HCT116 (cell line): ENCODE measurements at regions not wholly inside any gene's neighbourhood (a gene's known extent, or its start where the extent isn't known, plus 50 kb on each side); places are given as distances from the start of the nearest gene placed in this dataset.

ENCODE experiments used
- ATAC-seq: fragments of 200-7000 bp; cut with Tn5 transposase; 2 replicates; pipeline ENCODE4 v1.9.1; 2020; ENCODE audit warnings: mild to moderate bottlenecking, moderate library complexity
- BruUV-seq: library from RNA; stranded (reverse); fragments of 400-500 nt; replicated peaks from 2 replicates; lab custom pipeline; 2021; lab: Mats Ljungman, UMichigan
- CTCF ChIA-PET: fragments of 300-600 bp; sonication (Branson Sonifier 250); formaldehyde crosslinking; loops from one replicate; lab custom pipeline; 2021; ENCODE audit warnings: antibody characterized with exemption; lab: Charles Lee
- POLR2A ChIA-PET: fragments of 300-600, 350-600 bp; sonication (Branson Sonifier 250); formaldehyde crosslinking; loops from one replicate; lab custom pipeline; 2021; ENCODE audit warnings: antibody characterized with exemption; lab: Charles Lee
- RAD21 ChIA-PET, 2 experiments: fragments of 300-600 bp; sonication (Branson Sonifier 250); formaldehyde crosslinking; loops; one replicate each; lab custom pipeline; 2023; ENCODE audit warnings: low total read pairs in 2 of 2; ENCODE audit not compliant: uncharacterized antibody in 2 of 2, unreplicated experiment in 2 of 2, low non-redundant PET in 1 of 2; lab: Charles Lee
- DNase-seq: peaks from one replicate; pipeline ENCODE4 v3.0.0-alpha.2; 2010; ENCODE audit warnings: low read depth, low spot score
- H2AFZ ChIP-seq: fragments of 200-600 bp; shearing (Covaris generic), sonication (generic); 2 replicates; pipeline ENCODE4 v1.6.1; 2017; ENCODE audit warnings: low read depth, mixed run types, mixed read lengths, antibody characterized with exemption, low read length; ENCODE audit not compliant: poor library complexity, severe bottlenecking
- H3K27ac ChIP-seq: 2 replicates; pipeline ENCODE4 v1.5.1; 2012; ENCODE audit warnings: low read depth, low read length
- H3K27me3 ChIP-seq: fragments of 200-600 bp; sonication (generic); 2 replicates; pipeline ENCODE4 v1.6.1; 2016; ENCODE audit warnings: mixed run types, low read length, mixed read lengths; ENCODE audit not compliant: insufficient read depth
- H3K36me3 ChIP-seq, 2 experiments: fragments of 200-500 bp in 1 of 2; fragments of 200-600 bp in 1 of 2; sonication (Bioruptor generic) in 1 of 2; sonication (generic) in 1 of 2; 2 replicates each; pipeline versions ENCODE4 v1.5.1 to v1.6.1; 2014 to 2016; ENCODE audit warnings: low read length in 2 of 2, inconsistent platforms in 1 of 2, mixed read lengths in 1 of 2, mixed run types in 1 of 2; ENCODE audit not compliant: insufficient read depth in 2 of 2, control insufficient read depth in 1 of 2
- H3K4me1 ChIP-seq, 2 experiments: fragments of 200-600 bp in 1 of 2; sonication (generic) in 1 of 2; 2 replicates each; pipeline versions ENCODE4 v1.5.1 to v1.6.1; 2012 to 2017; ENCODE audit warnings: low read length in 2 of 2, inconsistent platforms in 1 of 2, mild to moderate bottlenecking in 1 of 2, mixed read lengths in 1 of 2, mixed run types in 1 of 2, moderate library complexity in 1 of 2; ENCODE audit not compliant: insufficient read depth in 2 of 2, control insufficient read depth in 1 of 2
- H3K4me2 ChIP-seq: fragments of 200-600 bp; sonication (generic); 2 replicates; pipeline ENCODE4 v1.6.1; 2017; ENCODE audit warnings: mixed run types, low read length, mixed read lengths
- H3K4me3 ChIP-seq, 2 experiments: fragments of 200-600 bp in 1 of 2; sonication (generic) in 1 of 2; replicated peaks in 1 of 2; 2 replicates each; pipeline ENCODE4 v1.5.1; 2011 to 2016; ENCODE audit warnings: low read length in 2 of 2, control low read depth in 1 of 2, low read depth in 1 of 2, mild to moderate bottlenecking in 1 of 2, mixed read lengths in 1 of 2, mixed run types in 1 of 2
- H3K79me2 ChIP-seq: fragments of 200-600 bp; sonication (generic); 2 replicates; pipeline ENCODE4 v1.6.1; 2017; ENCODE audit warnings: mild to moderate bottlenecking, mixed run types, low read length, moderate library complexity, mixed read lengths; ENCODE audit not compliant: insufficient read depth
- H3K9ac ChIP-seq: fragments of 200-600 bp; sonication (generic); 2 replicates; pipeline ENCODE4 v1.6.1; 2016; ENCODE audit warnings: low read length, mixed read lengths
- H3K9me2 ChIP-seq: fragments of 200-600 bp; sonication (generic), shearing (Covaris generic); 2 replicates; pipeline ENCODE4 v1.6.1; 2017; ENCODE audit warnings: mixed run types, mild to moderate bottlenecking, moderate library complexity; ENCODE audit not compliant: insufficient read depth
- H3K9me3 ChIP-seq, 2 experiments: fragments of 200-500 bp in 1 of 2; fragments of 200-600 bp in 1 of 2; sonication (Bioruptor generic) in 1 of 2; sonication (generic) in 1 of 2; 2 replicates each; pipeline ENCODE4 v1.6.1; 2014 to 2017; ENCODE audit warnings: low read length in 2 of 2, mixed read lengths in 2 of 2, inconsistent platforms in 1 of 2, low read depth in 1 of 2, mild to moderate bottlenecking in 1 of 2, mixed run types in 1 of 2, moderate library complexity in 1 of 2; ENCODE audit not compliant: control insufficient read depth in 1 of 2, insufficient read depth in 1 of 2
- H4K20me1 ChIP-seq: fragments of 200-600 bp; sonication (generic), shearing (Covaris generic); 2 replicates; pipeline ENCODE4 v1.6.1; 2017; ENCODE audit warnings: mixed run types, mild to moderate bottlenecking, moderate library complexity; ENCODE audit not compliant: insufficient read depth
- CEBPB ChIP-seq: IDR thresholded peaks from 2 replicates; pipeline ENCODE4 v1.6.1; 2012; ENCODE audit warnings: low read depth
- EGR1 ChIP-seq: IDR thresholded peaks from 2 replicates; pipeline ENCODE4 v1.6.1; 2012; ENCODE audit warnings: low read depth
- ELF1 ChIP-seq: IDR thresholded peaks from 2 replicates; pipeline ENCODE4 v1.6.1; 2012; ENCODE audit warnings: low read depth, borderline replicate concordance
- EZH2 ChIP-seq: fragments of 200-600 bp; sonication (generic); IDR thresholded peaks from 2 replicates; pipeline ENCODE4 v1.6.1; 2017; ENCODE audit warnings: antibody characterized with exemption, mixed run types
- FOSL1 ChIP-seq: IDR thresholded peaks from 2 replicates; pipeline ENCODE4 v1.6.1; 2012; ENCODE audit warnings: low read depth
- JUND ChIP-seq: IDR thresholded peaks from 2 replicates; pipeline ENCODE4 v1.6.1; 2012
- POLR2AphosphoS5 ChIP-seq: IDR thresholded peaks from 2 replicates; pipeline ENCODE4 v1.6.1; 2011; ENCODE audit warnings: mild to moderate bottlenecking, low read depth, low read length, moderate library complexity
- RAD21 ChIP-seq: IDR thresholded peaks from 2 replicates; pipeline ENCODE4 v1.6.1; 2012; ENCODE audit warnings: low read depth, mild to moderate bottlenecking
- SP1 ChIP-seq: IDR thresholded peaks from 2 replicates; pipeline ENCODE4 v1.6.1; 2012; ENCODE audit warnings: low read depth
- SRF ChIP-seq: IDR thresholded peaks from 2 replicates; pipeline ENCODE4 v1.6.1; 2012; ENCODE audit warnings: low read depth
- TCF7L2 ChIP-seq: IDR thresholded peaks from 2 replicates; pipeline ENCODE4 v1.7.0; 2011; ENCODE audit warnings: borderline replicate concordance, inconsistent platforms; ENCODE audit not compliant: insufficient read depth, insufficient read length; ENCODE audit errors: extremely low read depth
- ZNF274 ChIP-seq: fragments of 200-500 bp; sonication (Bioruptor generic); IDR thresholded peaks from 2 replicates; pipeline ENCODE4 v1.6.1; 2014; ENCODE audit warnings: mild to moderate bottlenecking, low read depth, low read length, inconsistent platforms
- intact Hi-C: fragments of 100-400 bp; cut with micrococcal nuclease; formaldehyde crosslinking; loops from 2 replicates; pipeline ENCODE4 v1.10.0; 2022
- TF ChIP-seq, protein P1 (sequence below): IDR thresholded peaks from 2 replicates; pipeline ENCODE4 v1.6.1; 2012
- TF ChIP-seq, protein P2 (sequence below): IDR thresholded peaks from 2 replicates; pipeline ENCODE4 v1.6.1; 2011; ENCODE audit warnings: mild to moderate bottlenecking, low read length, moderate library complexity; ENCODE audit not compliant: insufficient replicate concordance; ENCODE audit errors: extremely low read depth
- TF ChIP-seq, protein P3 (sequence below), 3 experiments: fragments of 200-600 bp in 1 of 3; sonication (generic) in 1 of 3; IDR thresholded peaks in 2 of 3; conservative IDR thresholded peaks in 1 of 3; 2 replicates each; pipeline ENCODE4 v1.5.1; 2012 to 2017; ENCODE audit warnings: low read depth in 2 of 3, low read length in 2 of 3, antibody characterized with exemption in 1 of 3, borderline replicate concordance in 1 of 3, control low read depth in 1 of 3, mild to moderate bottlenecking in 1 of 3, mixed read lengths in 1 of 3, mixed run types in 1 of 3, moderate library complexity in 1 of 3; ENCODE audit not compliant: insufficient read depth in 1 of 3
- TF ChIP-seq, protein P4 (sequence below): IDR thresholded peaks from 2 replicates; pipeline ENCODE4 v1.6.1; 2012

DNA sequence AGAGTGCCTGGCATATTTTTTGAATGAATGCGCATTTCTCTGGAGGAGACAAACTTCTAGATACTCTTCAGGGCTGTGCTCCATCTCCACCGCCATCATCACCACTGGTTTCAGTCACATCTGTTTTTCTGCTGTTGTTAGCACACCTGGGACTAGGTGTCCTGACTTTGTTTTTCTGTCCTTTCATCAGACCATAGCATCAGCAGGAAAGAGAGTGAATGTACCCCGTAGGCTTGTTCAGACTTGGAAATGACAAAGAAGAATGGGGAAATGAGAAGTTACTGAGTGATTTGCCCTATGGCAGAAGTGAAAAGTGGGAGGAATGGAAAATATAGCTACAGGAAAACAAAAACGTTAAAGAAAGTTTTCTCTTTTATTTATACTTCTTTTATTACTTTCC lies 965.2 kb upstream of the FANCL start:
- no peak for TF ChIP-seq CEBPB
- no peak for TF ChIP-seq SRF
- TF ChIP-seq EGR1: no peak
- TF ChIP-seq, protein P1, sequence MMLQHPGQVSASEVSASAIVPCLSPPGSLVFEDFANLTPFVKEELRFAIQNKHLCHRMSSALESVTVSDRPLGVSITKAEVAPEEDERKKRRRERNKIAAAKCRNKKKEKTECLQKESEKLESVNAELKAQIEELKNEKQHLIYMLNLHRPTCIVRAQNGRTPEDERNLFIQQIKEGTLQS: no peak
- TF ChIP-seq, protein P2, sequence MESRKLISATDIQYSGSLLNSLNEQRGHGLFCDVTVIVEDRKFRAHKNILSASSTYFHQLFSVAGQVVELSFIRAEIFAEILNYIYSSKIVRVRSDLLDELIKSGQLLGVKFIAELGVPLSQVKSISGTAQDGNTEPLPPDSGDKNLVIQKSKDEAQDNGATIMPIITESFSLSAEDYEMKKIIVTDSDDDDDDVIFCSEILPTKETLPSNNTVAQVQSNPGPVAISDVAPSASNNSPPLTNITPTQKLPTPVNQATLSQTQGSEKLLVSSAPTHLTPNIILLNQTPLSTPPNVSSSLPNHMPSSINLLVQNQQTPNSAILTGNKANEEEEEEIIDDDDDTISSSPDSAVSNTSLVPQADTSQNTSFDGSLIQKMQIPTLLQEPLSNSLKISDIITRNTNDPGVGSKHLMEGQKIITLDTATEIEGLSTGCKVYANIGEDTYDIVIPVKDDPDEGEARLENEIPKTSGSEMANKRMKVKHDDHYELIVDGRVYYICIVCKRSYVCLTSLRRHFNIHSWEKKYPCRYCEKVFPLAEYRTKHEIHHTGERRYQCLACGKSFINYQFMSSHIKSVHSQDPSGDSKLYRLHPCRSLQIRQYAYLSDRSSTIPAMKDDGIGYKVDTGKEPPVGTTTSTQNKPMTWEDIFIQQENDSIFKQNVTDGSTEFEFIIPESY: no peak
- TF ChIP-seq ZNF274: no peak
- TF ChIP-seq ELF1: no peak
- no peak for TF ChIP-seq SP1
- TF ChIP-seq EZH2: no peak
- TF ChIP-seq FOSL1: no peak
- no peak for TF ChIP-seq JUND
- TF ChIP-seq TCF7L2: no peak
- TF ChIP-seq RAD21: no peak
- TF ChIP-seq, protein P3, sequence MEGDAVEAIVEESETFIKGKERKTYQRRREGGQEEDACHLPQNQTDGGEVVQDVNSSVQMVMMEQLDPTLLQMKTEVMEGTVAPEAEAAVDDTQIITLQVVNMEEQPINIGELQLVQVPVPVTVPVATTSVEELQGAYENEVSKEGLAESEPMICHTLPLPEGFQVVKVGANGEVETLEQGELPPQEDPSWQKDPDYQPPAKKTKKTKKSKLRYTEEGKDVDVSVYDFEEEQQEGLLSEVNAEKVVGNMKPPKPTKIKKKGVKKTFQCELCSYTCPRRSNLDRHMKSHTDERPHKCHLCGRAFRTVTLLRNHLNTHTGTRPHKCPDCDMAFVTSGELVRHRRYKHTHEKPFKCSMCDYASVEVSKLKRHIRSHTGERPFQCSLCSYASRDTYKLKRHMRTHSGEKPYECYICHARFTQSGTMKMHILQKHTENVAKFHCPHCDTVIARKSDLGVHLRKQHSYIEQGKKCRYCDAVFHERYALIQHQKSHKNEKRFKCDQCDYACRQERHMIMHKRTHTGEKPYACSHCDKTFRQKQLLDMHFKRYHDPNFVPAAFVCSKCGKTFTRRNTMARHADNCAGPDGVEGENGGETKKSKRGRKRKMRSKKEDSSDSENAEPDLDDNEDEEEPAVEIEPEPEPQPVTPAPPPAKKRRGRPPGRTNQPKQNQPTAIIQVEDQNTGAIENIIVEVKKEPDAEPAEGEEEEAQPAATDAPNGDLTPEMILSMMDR (IDR thresholded peaks at IDR 0.05 in 2 of 3, conservative IDR thresholded peaks at IDR 0.05 in 1 of 3; ENCODE audit: borderline replicate concordance in 1 of 3, insufficient read depth in 1 of 3, low read depth in 2 of 3, low read length in 2 of 3): no peak
- TF ChIP-seq, protein P4, sequence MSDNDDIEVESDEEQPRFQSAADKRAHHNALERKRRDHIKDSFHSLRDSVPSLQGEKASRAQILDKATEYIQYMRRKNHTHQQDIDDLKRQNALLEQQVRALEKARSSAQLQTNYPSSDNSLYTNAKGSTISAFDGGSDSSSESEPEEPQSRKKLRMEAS: no peak
- no peak for TF ChIP-seq POLR2AphosphoS5
- ChIA-PET POLR2A (no interaction called here), CTCF (no interaction called here), RAD21 (no interaction called here)
- intact Hi-C loops: no loop called here
- H3K9me3 ChIP-seq: no peaks in the 10 kb centered on the region
- no peak overlapping the region for H3K9ac ChIP-seq
- H4K20me1 ChIP-seq: no peaks in the 10 kb centered on the region
- no peaks in the 10 kb centered on the region for H3K27me3 ChIP-seq
- H3K4me3 ChIP-seq: no peak overlapping the region
- H3K27ac ChIP-seq: no peak overlapping the region
- H3K79me2 ChIP-seq: no peaks in the 10 kb centered on the region
- H3K4me1 ChIP-seq: no peaks in the 10 kb centered on the region
- no TSS peak for BruUV-seq
- DNase-seq: no peak
- H3K4me2 ChIP-seq: no peak overlapping the region
- no peaks in the 10 kb centered on the region for H3K36me3 ChIP-seq
- no peak for ATAC-seq
- H2AFZ ChIP-seq: no peak overlapping the region
- no peaks in the 10 kb centered on the region for H3K9me2 ChIP-seq
